ENCODE measurements at regions not wholly inside any gene's neighbourhood (a gene's known extent, or its start where the extent isn't known, plus 50 kb on each side); places are given as distances from the start of the nearest gene placed in this dataset.
"Not testable (repeated sequence)": the region's sequence is repeated elsewhere in the genome, so short reads cannot be mapped to it uniquely, and the experiment has no call there.

- no peaks in the 10 kb centered on the region for H3K36me3 Mint-ChIP-seq (ENCODE audit: low read depth)
- peaks cover 17% of the 10 kb centered on the region for H3K4me1 Mint-ChIP-seq (ENCODE audit: low read depth)
- DNase-seq = peak; percentile 16
- H3K27me3 Mint-ChIP-seq = peaks cover 58% of the 10 kb centered on the region
- no peak overlapping the region for H3K4me3 Mint-ChIP-seq
- no peaks in the 10 kb centered on the region for H3K9me3 Mint-ChIP-seq
- H3K27ac Mint-ChIP-seq = no peak overlapping the region
Observed at GRCh38 chr5:1649554-1649953, 125.8 kb upstream of the LPCAT1 start.

- Mint-ChIP-seq H3K4me1 (ENCODE audit: low read depth) (peaks cover 20% of the 10 kb centered on the region), H3K36me3 (ENCODE audit: low read depth) (no peaks in the 10 kb centered on the region), H3K27ac (no peak overlapping the region), H3K4me3 (no peak overlapping the region), H3K9me3 (no peaks in the 10 kb centered on the region), H3K27me3 (peaks cover 58% of the 10 kb centered on the region)
- DNase-seq = no peak
Observed at GRCh38 chr5:1648806-1649205, 125.0 kb upstream of the LPCAT1 start.

- Mint-ChIP-seq H3K27me3 (peaks cover 55% of the 10 kb centered on the region), H3K9me3 (no peaks in the 10 kb centered on the region), H3K27ac (no peak overlapping the region), H3K36me3 (ENCODE audit: low read depth) (no peaks in the 10 kb centered on the region), H3K4me3 (no peak overlapping the region), H3K4me1 (ENCODE audit: low read depth) (peaks cover 12% of the 10 kb centered on the region)
- no peak for DNase-seq
Observed at GRCh38 chr5:1647580-1647979, 123.8 kb upstream of the LPCAT1 start.

- DNase-seq = peak; percentile 88
- Mint-ChIP-seq H3K27me3 (peaks cover 52% of the 10 kb centered on the region), H3K27ac (no peak overlapping the region), H3K36me3 (ENCODE audit: low read depth) (no peaks in the 10 kb centered on the region), H3K9me3 (no peaks in the 10 kb centered on the region), H3K4me3 (peak overlapping the region; percentile 25), H3K4me1 (ENCODE audit: low read depth) (peaks cover 18% of the 10 kb centered on the region)
Observed at GRCh38 chr5:1644810-1645571, 121.2 kb upstream of the LPCAT1 start.

- peaks cover 51% of the 10 kb centered on the region for H3K27me3 Mint-ChIP-seq
- not testable (repeated sequence) for H3K9me3 Mint-ChIP-seq; H3K36me3 Mint-ChIP-seq (ENCODE audit: low read depth); H3K4me3 Mint-ChIP-seq; H3K27ac Mint-ChIP-seq; DNase-seq
- peaks cover 18% of the 10 kb centered on the region for H3K4me1 Mint-ChIP-seq (ENCODE audit: low read depth)
Observed at GRCh38 chr5:1644393-1644809, 120.6 kb upstream of the LPCAT1 start.

- Mint-ChIP-seq H3K4me1 (ENCODE audit: low read depth) (peaks cover 14% of the 10 kb centered on the region), H3K36me3 (ENCODE audit: low read depth) (no peaks in the 10 kb centered on the region), H3K4me3 (no peak overlapping the region), H3K27ac (no peak overlapping the region), H3K27me3 (peaks cover 48% of the 10 kb centered on the region), H3K9me3 (no peaks in the 10 kb centered on the region)
- peak; percentile 29 for DNase-seq
Observed at GRCh38 chr5:1643651-1644392, 120.1 kb upstream of the LPCAT1 start.

- peaks cover 14% of the 10 kb centered on the region for H3K4me1 Mint-ChIP-seq (ENCODE audit: low read depth)
- H3K36me3 Mint-ChIP-seq (ENCODE audit: low read depth) = no peaks in the 10 kb centered on the region
- DNase-seq = no peak
- no peak overlapping the region for H3K4me3 Mint-ChIP-seq
- no peak overlapping the region for H3K27ac Mint-ChIP-seq
- H3K9me3 Mint-ChIP-seq = no peaks in the 10 kb centered on the region
- peaks cover 43% of the 10 kb centered on the region for H3K27me3 Mint-ChIP-seq
Observed at GRCh38 chr5:1642621-1643061, 118.9 kb upstream of the LPCAT1 start.

- DNase-seq = no peak
- Mint-ChIP-seq H3K36me3 (ENCODE audit: low read depth) (no peaks in the 10 kb centered on the region), H3K27me3 (peaks cover 42% of the 10 kb centered on the region), H3K27ac (no peak overlapping the region), H3K4me3 (no peak overlapping the region), H3K9me3 (no peaks in the 10 kb centered on the region), H3K4me1 (ENCODE audit: low read depth) (peaks cover 14% of the 10 kb centered on the region)
Observed at GRCh38 chr5:1642221-1642620, 118.5 kb upstream of the LPCAT1 start.

- no peaks in the 10 kb centered on the region for H3K36me3 Mint-ChIP-seq (ENCODE audit: low read depth)
- no peak overlapping the region for H3K4me3 Mint-ChIP-seq
- H3K9me3 Mint-ChIP-seq = no peaks in the 10 kb centered on the region
- peaks cover 14% of the 10 kb centered on the region for H3K4me1 Mint-ChIP-seq (ENCODE audit: low read depth)
- H3K27me3 Mint-ChIP-seq = peaks cover 41% of the 10 kb centered on the region
- DNase-seq = peak; percentile 67
- no peak overlapping the region for H3K27ac Mint-ChIP-seq
Observed at GRCh38 chr5:1641560-1642166, 117.9 kb upstream of the LPCAT1 start.

- Mint-ChIP-seq H3K27me3 (peaks cover 38% of the 10 kb centered on the region), H3K9me3 (no peaks in the 10 kb centered on the region), H3K27ac (no peak overlapping the region), H3K4me1 (ENCODE audit: low read depth) (peaks cover 17% of the 10 kb centered on the region), H3K4me3 (no peak overlapping the region), H3K36me3 (ENCODE audit: low read depth) (no peaks in the 10 kb centered on the region)
- no peak for DNase-seq
Observed at GRCh38 chr5:1641041-1641440, 117.3 kb upstream of the LPCAT1 start.

- Mint-ChIP-seq H3K9me3 (no peaks in the 10 kb centered on the region), H3K27ac (no peak overlapping the region), H3K4me3 (no peak overlapping the region), H3K4me1 (ENCODE audit: low read depth) (peaks cover 23% of the 10 kb centered on the region), H3K27me3 (peaks cover 33% of the 10 kb centered on the region), H3K36me3 (ENCODE audit: low read depth) (no peaks in the 10 kb centered on the region)
- DNase-seq = peak; percentile 20
Observed at GRCh38 chr5:1640421-1640881, 116.7 kb upstream of the LPCAT1 start.

- no peak for DNase-seq
- peaks cover 26% of the 10 kb centered on the region for H3K27me3 Mint-ChIP-seq
- no peaks in the 10 kb centered on the region for H3K9me3 Mint-ChIP-seq
- H3K36me3 Mint-ChIP-seq (ENCODE audit: low read depth) = no peaks in the 10 kb centered on the region
- H3K4me1 Mint-ChIP-seq (ENCODE audit: low read depth) = peaks cover 26% of the 10 kb centered on the region
- H3K27ac Mint-ChIP-seq = no peak overlapping the region
- no peak overlapping the region for H3K4me3 Mint-ChIP-seq
Observed at GRCh38 chr5:1639757-1640156, 116.0 kb upstream of the LPCAT1 start.

GRCh38 chr5:1638658-1639400, 115.1 kb upstream of the LPCAT1 start:
- no peak overlapping the region for H3K27ac Mint-ChIP-seq
- peak; percentile 12 for DNase-seq

More at GRCh38 chr5:1638658-1639400, 115.1 kb upstream of the LPCAT1 start:
- Mint-ChIP-seq H3K27me3 (peaks cover 21% of the 10 kb centered on the region), H3K4me3 (no peak overlapping the region), H3K36me3 (ENCODE audit: low read depth) (peaks cover 4% of the 10 kb centered on the region), H3K4me1 (ENCODE audit: low read depth) (peaks cover 27% of the 10 kb centered on the region), H3K9me3 (no peaks in the 10 kb centered on the region)
